ENCODE measurements at regions not wholly inside any gene's neighbourhood (a gene's known extent, or its start where the extent isn't known, plus 50 kb on each side); places are given as distances from the start of the nearest gene placed in this dataset.

- DNase-seq = no peak
These were observed 390.5 kb upstream of the HNRNPA3 start for GRCh38 chr2:176822060-176822459.

GRCh38 chr2:176826356-176826755 is 386.2 kb upstream of the HNRNPA3 start:
- DNase-seq = no peak

GRCh38 chr2:176826984-176827668 is 385.5 kb upstream of the HNRNPA3 start:
- DNase-seq = no peak

- no peak for DNase-seq
These were observed 382.2 kb upstream of the HNRNPA3 start for GRCh38 chr2:176830362-176830761.

- no peak for DNase-seq
These were observed 380.5 kb upstream of the HNRNPA3 start for GRCh38 chr2:176832086-176832485.

- no peak for DNase-seq
These were observed 378.9 kb upstream of the HNRNPA3 start for GRCh38 chr2:176833671-176834070.

- DNase-seq = no peak
These were observed 378.4 kb upstream of the HNRNPA3 start for GRCh38 chr2:176834226-176834625.

GRCh38 chr2:176843208-176843607 is 369.4 kb upstream of the HNRNPA3 start:
- no peak for DNase-seq

- no peak for DNase-seq
These were observed 368.1 kb upstream of the HNRNPA3 start for GRCh38 chr2:176844461-176844860.

- DNase-seq = no peak
These were observed 366.9 kb upstream of the HNRNPA3 start for GRCh38 chr2:176845718-176846117.

GRCh38 chr2:176847575-176847974 is 365.0 kb upstream of the HNRNPA3 start:
- no peak for DNase-seq

- DNase-seq = no peak
These were observed 363.8 kb upstream of the HNRNPA3 start for GRCh38 chr2:176848844-176849243.

- DNase-seq = no peak
These were observed 361.2 kb upstream of the HNRNPA3 start for GRCh38 chr2:176851200-176851888.

GRCh38 chr2:176851889-176852483 is 360.6 kb upstream of the HNRNPA3 start:
- DNase-seq = no peak

GRCh38 chr2:176852667-176853066 is 359.9 kb upstream of the HNRNPA3 start:
- DNase-seq = peak in 1 of 2 donors; percentile 4

GRCh38 chr2:176854062-176854461 is 358.5 kb upstream of the HNRNPA3 start:
- no peak for DNase-seq

- DNase-seq = no peak
These were observed 357.7 kb upstream of the HNRNPA3 start for GRCh38 chr2:176854878-176855277.

- DNase-seq = no peak
These were observed 355.9 kb upstream of the HNRNPA3 start for GRCh38 chr2:176856683-176857082.

- no peak for DNase-seq
These were observed 347.3 kb upstream of the HNRNPA3 start for GRCh38 chr2:176865336-176865735.

- DNase-seq = no peak
These were observed 340.2 kb upstream of the HNRNPA3 start for GRCh38 chr2:176872406-176872805.

- no peak for DNase-seq
These were observed 339.2 kb upstream of the HNRNPA3 start for GRCh38 chr2:176873403-176873802.

- no peak for DNase-seq
These were observed 336.0 kb upstream of the HNRNPA3 start for GRCh38 chr2:176876493-176877103.

GRCh38 chr2:176879426-176879995 is 333.1 kb upstream of the HNRNPA3 start:
- DNase-seq = no peak

Measured in activated CD4-positive, alpha-beta T cell treated with anti-CD3 and anti-CD28 coated beads for 4 hours (primary cell).